CD4-positive, alpha-beta T cell (primary cell): ENCODE measurements at regions not wholly inside any gene's neighbourhood (a gene's known extent, or its start where the extent isn't known, plus 50 kb on each side); places are given as distances from the start of the nearest gene placed in this dataset.
"Not testable (repeated sequence)": the region's sequence is repeated elsewhere in the genome, so short reads cannot be mapped to it uniquely, and the experiment has no call there.

Source experiments
- ATAC-seq: fragments of 200-7000 bp; cut with Tn5 transposase; one replicate; pipeline ENCODE4 v1.10.0; 2022; ENCODE audit warnings: mild to moderate bottlenecking; ENCODE audit not compliant: poor library complexity
- CTCF ChIA-PET: fragments of 350-600 bp; sonication (Branson Sonifier 250); formaldehyde crosslinking; loops from one replicate; lab custom pipeline; 2021; ENCODE audit warnings: antibody characterized with exemption, inconsistent platforms; lab: Charles Lee
- POLR2A ChIA-PET: fragments of 350-600 bp; sonication (Branson Sonifier 250); formaldehyde crosslinking; loops from one replicate; lab custom pipeline; 2021; ENCODE audit warnings: antibody characterized with exemption, inconsistent platforms; lab: Charles Lee
- DNase-seq, 14 experiments: peaks; one replicate each; pipeline ENCODE4 v3.0.0-alpha.2; 2013 to 2020; ENCODE audit warnings: mixed read lengths in 2 of 14
- H3K27ac ChIP-seq, 2 donors: one replicate each; pipeline versions ENCODE4 v1.5.1 to v1.7.0; 2013; ENCODE audit warnings: low read length in 2 of 2, low read depth in 1 of 2, mild to moderate bottlenecking in 1 of 2
- H3K27me3 ChIP-seq, 2 experiments: 1 replicate in 1 of 2; 2 replicates in 1 of 2; pipeline versions ENCODE4 v1.6.1 to v1.7.0; 2013; ENCODE audit warnings: low read length in 2 of 2, control low read depth in 1 of 2, mild to moderate bottlenecking in 1 of 2, moderate library complexity in 1 of 2; ENCODE audit not compliant: insufficient read depth in 2 of 2, control insufficient read depth in 1 of 2
- H3K36me3 ChIP-seq: one replicate; pipeline ENCODE4 v1.6.1; 2013; ENCODE audit warnings: low read length, control low read depth; ENCODE audit not compliant: insufficient read depth
- H3K4me1 ChIP-seq: one replicate; pipeline ENCODE4 v1.6.1; 2013; ENCODE audit warnings: low read length, control low read depth; ENCODE audit not compliant: insufficient read depth
- H3K4me3 ChIP-seq: one replicate; pipeline ENCODE4 v1.5.1; 2013; ENCODE audit warnings: mild to moderate bottlenecking, low read length, moderate library complexity
- H3K9me3 ChIP-seq, 2 experiments: 1 replicate in 1 of 2; 2 replicates in 1 of 2; pipeline versions ENCODE4 v1.6.1 to v1.7.0; 2013; ENCODE audit warnings: low read length in 2 of 2, mild to moderate bottlenecking in 2 of 2, control low read depth in 1 of 2, moderate library complexity in 1 of 2; ENCODE audit not compliant: control insufficient read depth in 1 of 2, insufficient read depth in 1 of 2
- H3K27ac Mint-ChIP-seq: one replicate; pipeline ENCODE4 v1.8.0; 2020; ENCODE audit warnings: mixed read lengths
- H3K27me3 Mint-ChIP-seq: one replicate; pipeline ENCODE4 v1.8.0; 2021; ENCODE audit warnings: mixed read lengths
- H3K36me3 Mint-ChIP-seq: one replicate; pipeline ENCODE4 v1.8.0; 2021; ENCODE audit warnings: low read depth, mixed read lengths
- H3K4me1 Mint-ChIP-seq: one replicate; pipeline ENCODE4 v1.8.0; 2021; ENCODE audit warnings: low read depth, mixed read lengths
- H3K4me3 Mint-ChIP-seq: one replicate; pipeline ENCODE4 v1.8.0; 2020; ENCODE audit warnings: mild to moderate bottlenecking, mixed read lengths
- H3K9me3 Mint-ChIP-seq: one replicate; pipeline ENCODE4 v1.8.0; 2020; ENCODE audit warnings: mixed read lengths
- CTCF ChIP-seq: fragments of 200-600 bp; IDR thresholded peaks from one replicate; pipeline ENCODE4 v1.8.0; 2022; ENCODE audit warnings: antibody characterized with exemption, mild to moderate bottlenecking
- intact Hi-C, 2 experiments: fragments of 100-400 bp; cut with DNase I in 1 of 2; cut with micrococcal nuclease in 1 of 2; formaldehyde crosslinking; loops; one replicate each; pipeline versions ENCODE4 v1.15.1 to v1.9.0; 2023 to 2025; cut with DNase I, micrococcal nuclease

GRCh38 chr13:24618011-24618955 lies 61.9 kb upstream of the ATP12A start:
- no peaks in the 10 kb centered on the region for H3K9me3 Mint-ChIP-seq
- no peaks in the 10 kb centered on the region for H3K27me3 Mint-ChIP-seq
- intact Hi-C loops, result no loop called here
- CTCF ChIA-PET, result no interaction called here
- DNase-seq (peak; percentile 7 to 92 (median 41)), ATAC-seq (peak; percentile 87)
- peak overlapping the region; percentile 35 for H3K4me3 Mint-ChIP-seq
- no peak for TF ChIP-seq CTCF
- no peaks in the 10 kb centered on the region for H3K9me3 ChIP-seq
- POLR2A ChIA-PET, result interaction anchor here (1.3 to 1.5 kb wide), 3 partner anchors 9 to 91 kb away, joined by 3 to 5 read pairs (median 4); no protein-coding TSS in a partner anchor
- peaks cover 25% of the 10 kb centered on the region for H3K4me1 Mint-ChIP-seq
- peak overlapping the region; percentile 94 for H3K27ac Mint-ChIP-seq
- no peaks in the 10 kb centered on the region for H3K27me3 ChIP-seq
- H3K27ac ChIP-seq, result peak overlapping the region in 1 of 2 donors; percentile 49
- no peaks in the 10 kb centered on the region for H3K36me3 Mint-ChIP-seq
- peaks cover 25% of the 10 kb centered on the region for H3K4me1 ChIP-seq
- no peaks in the 10 kb centered on the region for H3K36me3 ChIP-seq
- H3K4me3 ChIP-seq, result no peak overlapping the region

GRCh38 chr13:24619282-24619681 lies 60.9 kb upstream of the ATP12A start:
- no peak for TF ChIP-seq CTCF
- H3K9me3 ChIP-seq, result no peaks in the 10 kb centered on the region
- Mint-ChIP-seq H3K27me3 (no peaks in the 10 kb centered on the region), H3K4me3 (no peak overlapping the region), H3K27ac (peak overlapping the region; percentile 94), H3K9me3 (no peaks in the 10 kb centered on the region), H3K4me1 (peaks cover 29% of the 10 kb centered on the region), H3K36me3 (no peaks in the 10 kb centered on the region)
- ChIA-PET CTCF (no interaction called here), POLR2A (interaction anchor here (0.7 to 1.5 kb wide), 4 partner anchors 8 to 90 kb away, joined by 3 to 5 read pairs (median 4); no protein-coding TSS in a partner anchor)
- H3K36me3 ChIP-seq, result no peaks in the 10 kb centered on the region
- H3K27ac ChIP-seq, result peak overlapping the region in 1 of 2 donors; percentile 49
- H3K4me1 ChIP-seq, result peaks cover 25% of the 10 kb centered on the region
- no peak for ATAC-seq
- H3K4me3 ChIP-seq, result no peak overlapping the region
- intact Hi-C loops, result no loop called here
- no peak for DNase-seq
- H3K27me3 ChIP-seq, result no peaks in the 10 kb centered on the region

GRCh38 chr13:24622481-24623148 lies 57.6 kb upstream of the ATP12A start:
- CTCF ChIA-PET, result not testable (repeated sequence)

More at GRCh38 chr13:24622481-24623148, 57.6 kb upstream of the ATP12A start:
- H3K9me3 Mint-ChIP-seq, DNase-seq, H3K9me3 ChIP-seq, H3K36me3 ChIP-seq, H3K27me3 Mint-ChIP-seq, H3K36me3 Mint-ChIP-seq, ATAC-seq, H3K27me3 ChIP-seq, intact Hi-C loops, H3K4me3 ChIP-seq, H3K4me3 Mint-ChIP-seq, POLR2A ChIA-PET, H3K27ac Mint-ChIP-seq, H3K27ac ChIP-seq: not testable (repeated sequence)
- peaks cover 49% of the 10 kb centered on the region for H3K4me1 Mint-ChIP-seq
- H3K4me1 ChIP-seq, result peaks cover 55% of the 10 kb centered on the region
